ENCODE measurements at regions not wholly inside any gene's neighbourhood (a gene's known extent, or its start where the extent isn't known, plus 50 kb on each side); places are given as distances from the start of the nearest gene placed in this dataset.

- no peak for DNase-seq
These were observed 299.3 kb upstream of the MEOX2 start for GRCh38 chr7:15985587-15986384.

DNA sequence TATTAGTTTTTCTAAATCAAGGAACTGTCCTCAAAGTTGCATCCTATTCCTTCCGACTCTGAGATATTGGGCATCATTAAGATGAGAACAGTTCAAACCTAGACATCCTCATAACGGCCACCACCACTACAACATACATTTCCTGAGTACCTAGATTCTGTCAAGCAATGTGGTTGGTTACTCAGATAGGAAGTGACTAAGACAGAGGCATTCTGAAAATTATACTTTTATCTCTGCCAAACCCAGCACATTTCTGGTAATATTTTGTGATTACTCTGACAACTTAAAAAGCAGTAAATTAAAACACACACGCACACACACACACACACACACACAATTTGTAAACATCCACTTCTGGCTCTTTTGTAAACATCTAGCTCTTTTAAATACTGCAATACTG, 291.2 kb upstream of the MEOX2 start:
- DNase-seq = no peak

DNA sequence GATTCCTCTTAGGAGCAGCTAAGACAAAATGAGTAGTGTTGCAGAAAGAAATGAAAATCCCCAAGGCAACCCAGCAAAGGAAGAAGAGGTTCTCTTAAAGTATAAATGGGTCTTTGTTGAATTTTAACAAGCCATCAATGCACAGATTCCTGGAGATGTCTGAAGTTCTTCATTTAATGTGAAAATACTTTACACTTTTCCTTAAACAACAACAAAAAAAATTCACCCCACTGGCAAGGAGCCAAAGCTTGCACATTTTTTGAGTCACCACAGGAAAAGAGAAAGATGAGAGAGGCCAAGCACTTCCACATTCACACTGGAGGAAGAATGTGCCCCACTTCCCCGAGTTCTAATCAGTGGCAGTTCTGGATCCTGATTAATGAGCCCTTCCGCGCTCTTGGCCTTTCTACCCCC, 286.4 kb upstream of the MEOX2 start:
- no peak for DNase-seq

DNA sequence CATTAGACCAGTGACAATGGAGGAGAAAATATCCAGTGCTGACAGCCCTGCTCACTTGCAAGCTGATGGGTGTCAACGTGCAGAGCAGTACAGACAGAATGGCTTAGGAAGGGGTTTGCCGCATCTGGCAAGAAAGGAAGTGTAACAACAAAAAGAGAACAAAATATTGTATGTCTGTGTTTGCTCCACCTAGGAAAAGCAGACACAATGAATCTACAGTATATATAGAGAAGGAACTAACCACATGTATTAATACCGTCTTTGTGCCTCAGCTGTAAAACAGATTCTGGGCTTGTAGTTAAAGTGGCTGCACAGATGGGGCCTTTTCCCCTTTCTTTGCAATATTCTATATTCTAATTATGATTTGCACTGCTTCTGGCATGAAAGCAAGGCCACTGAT, 281.1 kb upstream of the MEOX2 start:
- DNase-seq = no peak

- no peak for DNase-seq
These were observed 280.6 kb upstream of the MEOX2 start for GRCh38 chr7:15967121-15967520.

DNA sequence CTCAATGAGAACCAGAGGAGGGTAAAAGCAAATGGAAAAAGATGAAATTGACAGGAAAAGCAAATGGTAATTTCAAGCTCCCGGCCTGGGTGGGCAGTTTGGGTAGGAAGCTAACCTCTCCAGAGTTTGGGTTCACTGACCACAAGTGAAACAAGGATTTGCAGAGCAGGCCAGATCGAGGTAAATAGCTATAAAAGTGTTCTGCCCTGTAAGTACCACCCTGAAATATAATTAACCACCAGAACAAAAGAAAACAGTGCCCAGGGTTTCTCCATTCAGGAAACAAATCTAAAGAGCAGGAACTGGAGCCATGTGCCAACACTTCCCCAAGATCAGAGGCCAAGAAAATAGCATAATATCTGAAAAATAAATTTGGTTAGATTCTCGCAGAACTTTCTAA, 276.7 kb upstream of the MEOX2 start:
- DNase-seq = no peak

- no peak for DNase-seq
These were observed 268.3 kb upstream of the MEOX2 start for GRCh38 chr7:15954671-15955354.

DNA sequence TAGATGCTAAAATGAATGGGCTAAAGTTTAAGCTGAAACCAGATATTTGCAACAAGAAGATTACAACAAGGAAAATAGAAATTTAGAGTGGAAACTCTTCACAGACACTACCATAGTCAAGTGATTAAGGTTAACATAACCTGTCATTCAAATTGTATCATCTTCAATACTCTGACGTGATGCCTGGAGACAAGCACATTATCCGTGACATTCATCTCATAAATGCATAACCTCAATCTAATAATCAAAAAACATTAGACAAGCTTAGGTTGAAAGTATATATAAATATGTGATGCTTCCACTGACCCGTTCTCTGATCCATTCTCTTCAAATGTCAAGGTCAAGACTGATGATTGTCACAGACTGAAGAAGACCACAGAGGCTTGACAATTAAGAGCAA, 263.8 kb upstream of the MEOX2 start:
- no peak for DNase-seq

- no peak for DNase-seq
These were observed 261.3 kb upstream of the MEOX2 start for GRCh38 chr7:15947754-15948153.

GRCh38 chr7:15938115-15938514, 251.6 kb upstream of the MEOX2 start:
- no peak for DNase-seq

DNA sequence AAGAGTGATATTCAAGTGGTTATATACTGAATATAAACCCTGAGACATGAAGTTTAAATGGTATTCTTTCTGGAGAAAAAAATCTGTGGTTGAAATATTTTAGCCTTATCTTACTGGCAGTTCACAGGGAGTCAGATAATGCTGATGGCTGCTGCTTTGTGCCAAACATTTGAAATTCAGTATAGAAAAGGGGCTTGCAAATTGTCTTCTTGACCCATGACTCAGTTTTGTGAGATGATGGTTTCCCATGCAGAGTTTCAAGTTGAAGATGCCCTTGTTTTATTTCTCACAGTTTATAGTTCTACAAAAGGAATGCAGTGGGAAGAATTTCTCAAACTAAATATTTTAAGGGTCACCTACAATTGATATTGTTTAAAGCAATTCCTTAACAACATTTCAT, 251.1 kb upstream of the MEOX2 start:
- DNase-seq = no peak

DNA sequence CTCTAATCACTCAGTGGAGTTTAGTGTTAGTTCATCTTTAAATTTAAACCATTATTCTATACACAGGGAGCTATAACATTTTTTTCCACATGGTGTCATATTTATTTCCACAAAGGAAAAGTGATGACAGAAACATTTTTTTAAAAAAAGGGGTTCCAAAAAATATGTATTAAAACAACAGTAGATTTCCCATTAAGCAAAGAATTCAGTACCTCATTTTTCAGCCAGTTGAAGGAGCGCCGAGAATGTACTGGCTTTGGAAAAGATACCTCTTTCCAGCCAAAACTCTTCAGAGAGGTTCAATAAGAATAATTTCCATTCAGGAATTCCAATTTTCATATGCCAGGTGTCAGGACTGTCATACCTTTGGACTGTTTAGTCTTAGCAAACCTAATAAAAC, 250.5 kb upstream of the MEOX2 start:
- DNase-seq = no peak

DNA sequence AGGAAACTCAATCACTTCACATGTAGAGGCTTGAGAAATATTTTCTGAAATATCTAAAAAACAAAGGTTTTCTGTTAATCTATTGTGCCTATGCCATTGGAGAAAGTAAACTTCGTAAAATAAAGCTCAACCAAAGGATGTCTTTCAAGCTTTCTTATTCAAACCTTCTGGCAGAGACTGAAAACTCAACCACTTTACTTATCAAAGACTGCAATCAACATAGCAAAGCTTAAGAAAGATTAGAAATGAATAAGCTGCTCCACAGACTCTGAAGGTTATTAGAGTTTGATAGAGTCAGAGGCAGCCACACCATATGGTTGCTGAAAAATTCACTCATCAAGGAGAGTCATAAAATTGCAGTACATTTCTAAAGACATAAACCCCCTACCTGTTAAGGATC, 245.8 kb upstream of the MEOX2 start:
- no peak for DNase-seq

GRCh38 chr7:15929411-15929810, 242.9 kb upstream of the MEOX2 start:
- no peak for DNase-seq

DNA sequence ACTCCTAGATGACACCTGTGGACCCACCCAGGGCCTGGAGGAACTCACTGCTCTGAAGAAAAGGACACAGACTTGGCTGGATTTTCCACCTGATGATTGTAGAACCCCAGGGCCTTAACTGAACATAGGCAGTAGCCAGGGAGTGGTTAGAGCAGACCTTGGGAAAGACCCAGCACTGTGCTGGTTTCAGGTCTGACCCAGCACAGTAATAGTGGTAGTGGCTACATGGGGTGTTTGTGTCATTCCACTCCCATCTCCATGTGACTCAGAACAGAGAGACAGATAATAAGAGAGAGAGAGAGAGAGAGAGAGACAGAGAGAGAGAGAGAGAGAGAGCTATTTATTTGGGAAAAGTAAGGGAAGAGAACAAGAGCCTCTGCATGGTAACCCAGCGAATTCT, 239.1 kb upstream of the MEOX2 start:
- DNase-seq = no peak

DNA sequence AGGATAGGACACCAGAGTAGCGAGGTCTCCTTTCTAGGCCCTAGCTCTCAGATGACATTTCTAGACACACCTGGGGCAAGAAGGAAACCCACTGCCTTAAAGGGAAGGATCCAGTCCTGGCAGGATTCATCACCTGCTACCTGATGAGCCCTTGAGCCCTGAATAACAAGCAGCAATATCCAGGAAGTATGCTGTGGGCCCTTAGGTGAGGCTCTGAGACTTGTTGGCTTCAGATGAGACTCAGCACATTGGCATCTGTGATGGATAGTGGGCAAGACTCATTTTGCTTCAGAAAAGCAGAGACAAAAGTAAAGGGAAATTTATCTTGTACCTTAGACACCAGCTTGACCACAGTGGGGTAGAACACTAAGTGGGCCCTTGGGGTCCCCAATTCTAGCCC, 238.4 kb upstream of the MEOX2 start:
- no peak for DNase-seq

GRCh38 chr7:15922002-15922401, 235.5 kb upstream of the MEOX2 start:
- DNase-seq = no peak

DNA sequence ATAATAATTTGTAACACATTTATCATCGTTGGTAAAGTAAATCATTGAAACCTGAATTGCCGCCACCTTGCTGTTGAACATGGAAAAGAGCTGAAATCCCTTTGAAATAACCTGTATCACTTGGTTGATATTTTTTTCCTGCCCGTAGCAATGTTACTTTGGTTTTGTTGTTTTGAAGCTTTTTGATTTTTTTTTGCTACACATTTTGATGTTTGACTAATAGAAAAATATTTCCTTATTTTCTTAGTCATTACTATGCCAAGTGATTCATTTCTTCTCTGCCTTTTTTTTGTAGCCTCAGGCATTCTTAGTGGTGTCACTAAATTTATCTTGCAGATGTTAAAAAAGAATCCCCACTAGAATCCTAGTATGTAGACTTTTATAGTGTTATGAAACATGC, 235.1 kb upstream of the MEOX2 start:
- DNase-seq = no peak

DNA sequence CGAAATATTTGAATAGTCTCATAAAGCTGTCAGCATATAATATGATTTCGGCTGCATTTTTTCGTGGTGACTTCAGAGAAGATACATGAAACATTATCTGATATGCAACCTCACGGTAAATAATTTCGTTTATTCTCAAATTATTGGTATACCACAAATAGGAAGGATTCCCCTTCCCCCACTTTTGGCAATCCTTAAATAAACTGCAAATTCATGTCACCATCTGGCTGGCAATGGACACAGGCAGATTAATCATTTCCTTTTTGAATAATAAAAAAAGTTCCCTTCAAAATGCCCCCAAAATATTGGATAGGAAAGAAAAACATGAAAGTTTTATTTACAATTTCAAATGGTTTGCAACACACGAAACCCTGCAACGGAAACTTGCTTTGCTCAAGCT, 234.5 kb upstream of the MEOX2 start:
- DNase-seq = no peak

- DNase-seq = no peak
These were observed 230.3 kb upstream of the MEOX2 start for GRCh38 chr7:15916681-15917380.

DNA sequence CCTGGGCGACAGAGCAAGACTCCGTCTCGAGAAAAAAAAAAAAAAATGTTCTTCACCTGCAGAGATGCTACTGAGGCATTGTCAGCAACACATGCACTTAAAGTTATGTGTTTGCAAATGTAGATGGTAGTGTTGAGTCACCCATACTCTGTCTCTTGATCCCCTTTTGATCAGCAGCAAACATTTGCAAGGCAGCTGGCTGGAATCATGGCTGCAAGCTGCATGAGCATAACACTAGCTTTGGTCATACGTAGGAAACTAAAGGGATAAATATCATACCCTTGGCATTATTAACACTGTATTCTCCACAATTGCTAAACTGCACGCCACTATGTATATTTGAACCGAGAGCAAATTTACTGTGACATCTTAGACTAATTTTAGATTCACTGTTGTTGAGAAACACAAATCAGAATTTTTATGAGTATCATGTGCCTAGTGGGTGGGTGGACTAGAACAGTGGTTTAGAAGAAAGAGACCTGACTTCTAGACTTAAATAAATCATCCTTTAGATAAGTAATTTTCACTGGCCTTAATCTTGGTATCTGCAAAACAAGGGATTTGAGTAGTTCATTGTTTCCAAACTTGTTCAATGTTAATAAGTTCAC, 229.3 kb upstream of the MEOX2 start:
- DNase-seq = no peak

GRCh38 chr7:15914611-15915010, 228.1 kb upstream of the MEOX2 start:
- DNase-seq = no peak

GRCh38 chr7:15906436-15906835, 220.0 kb upstream of the MEOX2 start:
- DNase-seq = no peak
